ENCODE measurements at regions not wholly inside any gene's neighbourhood (a gene's known extent, or its start where the extent isn't known, plus 50 kb on each side); places are given as distances from the start of the nearest gene placed in this dataset.

- DNase-seq: no peak
Observed at GRCh38 chr6:74762841-74763240, 443.0 kb downstream of the COL12A1 start.

DNA sequence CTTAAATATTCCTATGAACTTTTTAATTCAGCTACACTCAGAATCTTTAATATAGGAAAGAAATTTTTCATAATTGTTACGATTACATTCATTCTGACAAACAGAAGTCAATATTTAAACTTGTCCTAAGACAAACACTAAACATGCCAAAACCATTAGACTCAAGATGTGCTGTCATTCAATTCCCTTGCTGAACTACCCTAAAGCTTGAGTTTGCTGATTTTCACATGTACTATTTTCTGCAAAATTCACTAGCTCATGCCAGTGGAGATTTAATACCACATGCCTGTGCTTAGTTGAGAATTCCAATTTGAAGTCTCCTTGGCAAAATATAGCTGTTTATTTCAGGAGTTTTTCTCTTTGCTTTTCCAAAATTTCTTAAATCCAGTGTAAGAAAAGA lies 448.0 kb downstream of the COL12A1 start:
- DNase-seq: no peak

- no peak for DNase-seq
Observed at GRCh38 chr6:74756923-74757322, 448.9 kb downstream of the COL12A1 start.

DNA sequence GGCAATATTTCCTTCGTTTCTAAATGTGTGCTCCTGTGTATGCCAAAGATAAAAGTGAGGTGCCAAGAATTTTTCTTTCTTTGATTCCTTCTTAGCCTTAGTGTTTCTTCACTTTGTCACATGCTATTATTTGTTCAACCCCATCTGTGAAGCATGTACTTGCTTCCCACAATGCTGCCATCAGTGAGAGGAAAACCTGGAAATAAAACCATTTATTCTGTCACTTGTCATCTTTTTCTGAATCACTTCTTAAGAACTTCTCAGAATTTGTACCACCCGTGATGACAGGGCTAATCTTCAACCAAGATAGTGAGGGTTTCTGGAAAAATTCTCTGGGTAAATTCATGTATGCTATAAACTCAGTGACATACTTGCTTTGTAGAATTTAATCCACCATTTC lies 450.1 kb downstream of the COL12A1 start:
- no peak for DNase-seq

DNA sequence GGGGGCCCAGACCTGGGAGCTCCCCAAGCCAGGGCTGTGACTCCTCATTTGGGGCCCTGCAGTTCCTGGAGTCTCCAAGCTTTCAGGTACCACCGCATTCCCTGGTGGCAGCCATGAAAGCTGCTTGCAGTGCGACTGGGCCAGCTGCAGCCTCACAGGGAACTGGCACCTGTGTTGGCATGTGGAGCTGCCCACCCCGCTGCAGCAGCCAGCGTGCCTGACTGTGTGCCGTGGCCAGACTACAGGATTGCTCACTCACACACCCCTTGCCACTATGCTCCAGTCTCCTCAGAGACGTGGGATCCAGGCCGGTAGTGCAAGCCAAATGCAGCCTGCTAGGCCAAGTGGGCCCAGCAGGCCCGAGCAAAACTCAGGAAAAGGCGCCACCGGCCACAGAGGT lies 450.7 kb downstream of the COL12A1 start:
- DNase-seq: no peak

DNA sequence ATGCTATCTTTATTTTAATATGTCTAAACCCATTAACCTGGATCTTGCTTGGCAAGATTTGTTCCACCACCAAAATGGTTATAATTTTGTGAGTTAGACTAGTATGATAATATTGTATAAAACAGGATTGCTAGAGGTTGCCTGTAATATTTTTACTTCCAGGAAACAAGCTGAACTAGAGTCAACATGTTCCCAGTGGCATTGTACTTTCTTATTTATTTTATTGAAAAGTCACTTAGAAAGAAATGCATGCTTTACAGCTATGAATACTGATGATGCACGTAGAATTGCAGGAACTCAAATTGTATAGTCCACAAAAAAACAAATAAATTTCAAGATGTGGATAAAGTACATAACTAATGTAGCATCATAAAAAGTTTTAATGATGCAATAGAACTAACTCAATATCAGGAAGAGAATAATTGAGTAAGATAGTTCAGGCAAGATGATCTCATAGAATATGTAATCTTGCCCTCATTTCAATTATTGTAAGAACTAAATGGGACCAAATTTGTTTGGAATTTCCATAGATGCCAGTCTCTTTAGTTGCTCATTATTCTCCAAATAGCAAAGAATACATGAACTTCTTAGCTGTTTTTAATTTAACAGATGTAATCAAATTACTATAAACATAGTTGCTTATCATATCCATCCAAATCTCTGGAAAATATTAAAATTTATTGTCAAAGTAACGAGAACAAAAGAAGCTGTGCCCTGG lies 451.8 kb downstream of the COL12A1 start:
- DNase-seq: no peak

DNA sequence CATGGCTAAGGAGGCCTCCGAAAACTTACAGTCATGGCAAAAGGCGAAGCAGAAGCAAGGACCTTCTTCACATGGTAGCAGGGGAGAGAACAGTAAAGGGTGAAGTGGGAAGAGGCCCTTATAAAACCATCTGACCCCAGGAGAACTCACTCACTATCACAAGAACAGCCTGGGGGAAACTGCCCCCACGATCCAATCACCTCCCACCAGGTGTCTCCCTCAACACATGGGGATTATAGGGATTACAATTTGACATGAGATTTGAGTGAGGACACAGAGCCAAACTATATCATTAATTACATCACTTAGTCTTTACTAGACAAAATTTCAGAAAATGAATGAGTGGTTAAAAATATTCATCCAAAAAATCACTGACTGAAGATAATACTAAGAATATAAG lies 453.6 kb downstream of the COL12A1 start:
- no peak for DNase-seq

DNA sequence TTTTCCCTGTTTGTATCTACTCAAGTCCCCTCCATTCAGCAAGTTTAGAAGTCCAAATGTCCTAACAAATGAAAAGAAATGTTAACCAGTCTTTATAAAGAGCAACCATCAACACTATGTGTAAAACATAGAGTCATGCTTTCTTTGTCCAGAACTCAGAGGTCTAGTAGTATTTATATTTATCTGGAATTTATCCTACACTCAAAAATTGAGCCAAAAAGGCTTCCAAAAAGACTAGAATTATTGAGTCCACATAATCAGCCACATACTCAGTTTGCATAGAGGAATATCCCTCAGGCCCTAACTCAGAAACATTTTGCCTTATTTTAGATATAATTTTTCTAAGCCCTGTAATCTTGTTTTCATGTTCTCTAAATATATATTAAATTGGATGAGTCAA lies 455.0 kb downstream of the COL12A1 start:
- DNase-seq: no peak

DNA sequence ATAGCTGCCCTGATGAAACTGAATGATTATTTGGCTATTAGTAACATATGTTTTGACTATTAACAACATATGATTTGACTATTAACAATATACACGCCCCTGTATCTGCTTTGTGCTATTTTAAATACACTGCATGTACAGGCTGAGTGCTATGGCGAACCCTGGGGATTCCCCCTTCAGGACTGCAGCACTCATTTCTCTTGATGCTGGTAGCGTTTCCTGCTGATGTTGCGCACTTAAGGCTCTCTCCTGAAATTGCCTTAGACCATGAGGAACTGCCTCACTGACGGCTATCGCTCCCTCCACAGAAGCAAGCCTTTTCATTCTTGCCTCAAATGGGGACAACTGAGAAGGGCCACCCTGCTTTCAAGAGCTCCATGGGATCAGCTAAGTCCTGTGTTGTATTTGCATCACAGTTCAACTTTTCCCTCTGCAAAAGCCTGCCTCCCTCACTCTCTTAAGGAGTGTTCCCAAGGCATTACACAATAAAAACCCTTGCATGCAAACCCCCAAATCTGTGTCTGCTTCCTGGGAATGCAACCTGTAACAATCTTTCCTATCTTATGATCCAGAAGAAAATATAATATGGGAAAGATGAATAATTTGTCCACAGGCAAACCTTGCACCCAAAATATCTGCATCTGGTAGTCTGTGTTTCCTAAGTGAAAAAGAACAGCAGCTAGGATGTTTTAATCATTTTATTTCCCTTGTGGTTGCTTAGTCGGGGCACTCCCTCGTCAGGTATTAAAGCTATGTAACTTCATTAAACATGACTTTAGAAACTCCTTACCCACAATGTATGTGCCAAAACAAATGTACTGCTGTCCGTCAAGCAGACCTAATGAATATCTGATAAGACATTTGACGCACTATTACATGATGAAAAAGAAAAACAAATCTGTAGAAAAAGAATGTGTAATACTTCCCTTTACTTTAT lies 456.4 kb downstream of the COL12A1 start:
- DNase-seq: no peak

DNA sequence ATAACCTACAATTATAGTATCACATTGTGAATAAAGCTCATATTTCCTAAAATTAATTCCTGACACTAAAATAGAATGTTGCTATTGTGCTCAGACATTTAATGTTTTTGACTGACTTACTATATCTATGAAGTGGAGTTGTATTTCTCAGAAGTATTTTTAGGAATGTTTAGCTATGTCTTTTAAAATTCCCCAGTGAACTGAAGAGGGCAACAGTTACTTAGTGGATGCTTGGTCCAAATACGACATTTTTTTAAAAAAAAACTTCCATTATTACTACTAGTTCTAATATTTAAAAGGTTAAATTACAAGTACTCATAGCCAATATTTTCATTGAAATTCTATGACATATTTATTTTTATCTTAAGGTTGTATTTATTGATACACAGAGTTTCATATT lies 460.2 kb downstream of the COL12A1 start:
- DNase-seq: no peak

GRCh38 chr6:74742793-74743508 lies 462.9 kb downstream of the COL12A1 start:
- DNase-seq: no peak

GRCh38 chr6:74741646-74742045 lies 464.2 kb downstream of the COL12A1 start:
- DNase-seq: no peak

DNA sequence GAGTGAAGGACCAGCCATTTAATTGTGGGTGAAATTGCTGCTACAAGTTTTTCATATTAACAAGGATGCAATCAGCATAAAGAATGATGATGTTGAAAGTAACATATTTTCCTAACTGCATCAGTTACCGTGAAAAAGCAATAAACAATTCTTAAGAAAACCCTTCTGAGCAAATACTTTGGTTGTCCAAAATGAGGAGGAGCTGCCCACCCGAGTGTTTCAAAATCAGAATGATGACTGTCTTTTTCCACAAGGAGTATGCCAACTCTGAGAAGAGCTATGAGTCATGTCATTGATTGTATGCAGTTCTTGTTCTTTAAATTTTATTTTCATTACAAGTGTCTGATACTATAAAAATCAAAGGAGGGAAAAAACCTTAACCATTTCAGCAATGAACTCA lies 470.5 kb downstream of the COL12A1 start:
- no peak for DNase-seq

DNA sequence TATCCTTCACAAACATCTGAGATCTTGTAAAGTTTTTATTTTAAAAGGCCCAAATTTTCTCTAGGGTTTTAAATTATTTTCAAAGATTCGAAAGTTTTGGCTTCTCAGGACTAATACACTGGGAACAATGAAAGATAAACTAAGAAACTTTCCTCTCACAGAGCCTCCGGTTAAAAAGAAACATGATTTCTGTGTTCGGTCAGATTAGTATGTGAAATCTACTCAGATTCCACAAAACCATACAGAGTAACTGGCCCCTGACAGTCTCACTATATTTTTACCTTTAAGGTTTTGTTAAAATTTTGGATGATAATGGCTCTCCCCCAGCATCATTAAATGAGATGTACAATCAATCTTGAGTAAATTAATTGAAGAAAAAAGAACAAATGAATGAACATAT lies 471.0 kb downstream of the COL12A1 start:
- no peak for DNase-seq

- no peak for DNase-seq
Observed at GRCh38 chr6:74733830-74734620, 471.8 kb downstream of the COL12A1 start.

DNA sequence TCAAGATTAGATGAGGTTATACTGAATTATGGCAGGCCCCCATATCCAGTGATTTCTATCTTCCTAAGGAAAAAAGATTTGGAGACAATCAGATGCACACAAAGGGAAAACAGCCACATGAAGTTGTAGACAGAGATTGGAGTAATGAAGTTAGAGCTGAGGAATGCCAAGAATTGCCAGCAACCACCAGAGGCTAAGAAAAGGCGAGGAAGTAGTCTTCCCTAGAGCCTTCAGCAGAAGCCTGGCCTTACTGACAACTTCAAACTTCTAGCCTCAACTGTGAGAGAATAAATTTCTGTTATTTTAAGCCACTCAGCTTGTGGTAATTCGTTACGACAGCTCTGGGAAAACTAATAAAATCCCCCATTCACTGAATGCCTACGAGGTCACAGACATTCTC lies 473.9 kb downstream of the COL12A1 start:
- DNase-seq: no peak

- peak in 1 of 2 donors; percentile 1 for DNase-seq
Observed at GRCh38 chr6:74731204-74731603, 474.6 kb downstream of the COL12A1 start.

DNA sequence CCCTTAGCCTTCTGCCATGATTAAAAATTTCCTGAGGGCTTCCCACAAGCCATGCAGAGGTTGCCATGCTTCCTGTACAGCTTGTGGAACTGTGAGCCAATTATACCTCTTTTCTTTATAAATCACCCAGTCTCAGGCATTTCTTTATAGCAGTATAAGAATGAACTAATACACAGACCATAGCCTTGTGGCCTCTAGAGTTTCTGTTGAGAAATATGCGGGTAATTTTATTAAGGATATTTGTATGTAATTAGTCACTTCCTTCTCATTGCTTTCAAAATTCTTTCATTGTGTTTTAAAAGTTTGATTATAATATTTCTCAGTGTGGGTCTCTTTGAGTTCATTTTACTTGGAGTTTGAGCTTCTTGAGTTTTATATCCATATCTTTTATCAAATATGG lies 484.9 kb downstream of the COL12A1 start:
- DNase-seq: no peak

GRCh38 chr6:74717591-74717990 lies 488.3 kb downstream of the COL12A1 start:
- no peak for DNase-seq

- DNase-seq: no peak
Observed at GRCh38 chr6:74715355-74716085, 490.3 kb downstream of the COL12A1 start.

DNA sequence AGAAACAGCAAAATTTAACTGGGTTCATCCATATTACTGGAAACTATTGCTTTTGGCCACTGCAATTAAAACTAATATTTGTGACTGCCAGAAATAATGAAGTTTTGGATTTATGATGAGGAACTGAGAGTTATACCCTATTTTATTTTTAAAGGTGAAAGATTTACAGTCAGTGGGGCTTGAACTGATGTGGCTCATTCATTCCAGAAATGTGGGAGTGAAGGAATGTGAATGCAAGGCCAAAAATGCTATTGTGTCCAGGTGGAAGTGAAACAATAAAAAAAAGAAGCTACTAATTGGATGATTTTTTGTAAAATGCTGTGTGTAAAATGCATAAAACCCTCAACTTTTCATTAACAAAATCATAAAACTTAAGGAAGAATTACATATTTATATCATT lies 491.9 kb downstream of the COL12A1 start:
- no peak for DNase-seq

- no peak for DNase-seq
Observed at GRCh38 chr6:74705451-74705850, 500.4 kb downstream of the COL12A1 start.

All from inflammatory macrophage treated with lipopolysaccharide for 1 hour (primary cell).